Stimulated activated CD4-positive, alpha-beta T cell treated with anti-CD3 and anti-CD28 coated beads, Interleukin-2, amount 100 ng/mL, for 4 hours (primary cell): ENCODE measurements at regions not wholly inside any gene's neighbourhood (a gene's known extent, or its start where the extent isn't known, plus 50 kb on each side); places are given as distances from the start of the nearest gene placed in this dataset.
A peak's percentile ranks its signal among the peaks of the same experiment; 100 is the strongest.
"Not testable (repeated sequence)": the region's sequence is repeated elsewhere in the genome, so short reads cannot be mapped to it uniquely, and the experiment has no call there.

ENCODE experiments used
- DNase-seq: peaks from one replicate; pipeline ENCODE4 v3.0.0-alpha.2; 2020; ENCODE audit warnings: low read depth

- not testable (repeated sequence) for DNase-seq
These were observed 110.6 kb downstream of the RPIA start for GRCh38 chr2:88802026-88802425.

- DNase-seq: no peak
These were observed 115.9 kb downstream of the RPIA start for GRCh38 chr2:88807237-88807962.

- no peak for DNase-seq
These were observed 116.6 kb downstream of the RPIA start for GRCh38 chr2:88808083-88808482.

GRCh38 chr2:88808652-88809051 is 117.2 kb downstream of the RPIA start:
- no peak for DNase-seq

- DNase-seq: no peak
These were observed 117.7 kb downstream of the RPIA start for GRCh38 chr2:88809216-88809615.

GRCh38 chr2:88810017-88810416 is 118.5 kb downstream of the RPIA start:
- DNase-seq: no peak

GRCh38 chr2:88810488-88810887 is 119.0 kb downstream of the RPIA start:
- DNase-seq: no peak

GRCh38 chr2:88811233-88811632 is 119.8 kb downstream of the RPIA start:
- no peak for DNase-seq

- no peak for DNase-seq
These were observed 120.2 kb downstream of the RPIA start for GRCh38 chr2:88811681-88812080.

- DNase-seq: no peak
These were observed 122.1 kb downstream of the RPIA start for GRCh38 chr2:88813612-88814011.

GRCh38 chr2:88815282-88815681 is 123.8 kb downstream of the RPIA start:
- no peak for DNase-seq

GRCh38 chr2:88815697-88816096 is 124.2 kb downstream of the RPIA start:
- no peak for DNase-seq

GRCh38 chr2:88818381-88818780 is 126.9 kb downstream of the RPIA start:
- no peak for DNase-seq

- no peak for DNase-seq
These were observed 133.5 kb downstream of the RPIA start for GRCh38 chr2:88824951-88825350.

GRCh38 chr2:88826399-88826798 is 134.9 kb downstream of the RPIA start:
- no peak for DNase-seq

GRCh38 chr2:88827821-88828220 is 136.3 kb downstream of the RPIA start:
- DNase-seq: no peak

GRCh38 chr2:88828397-88829137 is 137.1 kb downstream of the RPIA start:
- DNase-seq: no peak

GRCh38 chr2:88829607-88830463 is 138.4 kb downstream of the RPIA start:
- DNase-seq: no peak

GRCh38 chr2:88831071-88831791 is 139.8 kb downstream of the RPIA start:
- no peak for DNase-seq

- peak; percentile 4 for DNase-seq
These were observed 140.3 kb downstream of the RPIA start for GRCh38 chr2:88831792-88832248.

GRCh38 chr2:88832311-88832991 is 141.0 kb downstream of the RPIA start:
- DNase-seq: no peak
